SK-N-SH (cell line): ENCODE measurements at regions not wholly inside any gene's neighbourhood (a gene's known extent, or its start where the extent isn't known, plus 50 kb on each side); places are given as distances from the start of the nearest gene placed in this dataset.

Experiments used
- CTCF ChIA-PET: fragments of 300-600, 350-600 bp; formaldehyde crosslinking; extraction: SDS; loops from one replicate; lab custom pipeline; 2021; lab: Yijun Ruan, JAX
- POLR2A ChIA-PET: fragments of 350-600 bp; sonication (Branson Sonifier 250); formaldehyde crosslinking; extraction: SDS; loops from one replicate; lab custom pipeline; 2020; ENCODE audit warnings: antibody characterized with exemption, inconsistent platforms; lab: Yijun Ruan, JAX
- DNase-seq: peaks from one replicate; pipeline ENCODE4 v3.0.0; 2012
- H2AFZ ChIP-seq: fragments of 200-600 bp; sonication (generic); 2 replicates; pipeline ENCODE4 v1.8.1; 2016; ENCODE audit warnings: antibody characterized with exemption, mild to moderate bottlenecking, low read depth
- H3F3A ChIP-seq: fragments of 200-600 bp; sonication (generic); replicated peaks from 2 replicates; pipeline ENCODE3; 2016; ENCODE audit warnings: antibody characterized with exemption, mild to moderate bottlenecking; ENCODE audit not compliant: insufficient read depth
- H3K27ac ChIP-seq, 2 experiments: fragments of 200-500 bp in 1 of 2; fragments of 200-600 bp in 1 of 2; sonication (Bioruptor generic) in 1 of 2; sonication (generic), shearing (Covaris generic) in 1 of 2; 2 replicates each; pipeline versions ENCODE4 v1.5.1 to v1.6.1; 2014 to 2016; ENCODE audit warnings: low read depth in 2 of 2, inconsistent platforms in 1 of 2, low read length in 1 of 2, mild to moderate bottlenecking in 1 of 2, mixed read lengths in 1 of 2
- H3K27me3 ChIP-seq: fragments of 200-600 bp; sonication (generic), shearing (Covaris generic); 2 replicates; pipeline ENCODE4 v1.6.1; 2016; ENCODE audit warnings: mixed run types; ENCODE audit not compliant: insufficient read depth
- H3K36me3 ChIP-seq, 2 experiments: fragments of 200-500 bp in 1 of 2; fragments of 200-600 bp in 1 of 2; sonication (Bioruptor generic) in 1 of 2; sonication (generic) in 1 of 2; replicated peaks in 1 of 2; 2 replicates each; pipeline versions ENCODE3 to v1.5.1; 2014 to 2016; ENCODE audit warnings: low read length in 1 of 2, mild to moderate bottlenecking in 1 of 2; ENCODE audit not compliant: insufficient read depth in 2 of 2, control insufficient read depth in 1 of 2
- H3K4me1 ChIP-seq, 2 experiments: fragments of 200-500 bp in 1 of 2; fragments of 200-600 bp in 1 of 2; sonication (Bioruptor generic) in 1 of 2; sonication (generic), shearing (Covaris generic) in 1 of 2; 2 replicates each; pipeline versions ENCODE4 v1.5.1 to v1.6.1; 2014 to 2016; ENCODE audit warnings: low read depth in 1 of 2, low read length in 1 of 2, mixed run types in 1 of 2; ENCODE audit not compliant: insufficient read depth in 2 of 2, control insufficient read depth in 1 of 2
- H3K4me2 ChIP-seq: fragments of 200-600 bp; sonication (generic), shearing (Covaris generic); 2 replicates; pipeline ENCODE4 v1.6.1; 2017; ENCODE audit warnings: mixed run types
- H3K4me3 ChIP-seq, 2 experiments: fragments of 200-500 bp in 1 of 2; fragments of 200-600 bp in 1 of 2; sonication (Bioruptor generic) in 1 of 2; sonication (generic), shearing (Covaris generic) in 1 of 2; 2 replicates each; pipeline versions ENCODE4 v1.5.1 to v1.8.1; 2014 to 2016; ENCODE audit warnings: low read depth in 2 of 2, inconsistent platforms in 1 of 2, low read length in 1 of 2, mild to moderate bottlenecking in 1 of 2, mixed read lengths in 1 of 2, moderate library complexity in 1 of 2
- H3K79me2 ChIP-seq: fragments of 200-600 bp; sonication (generic); 2 replicates; pipeline ENCODE4 v1.8.1; 2017; ENCODE audit warnings: mild to moderate bottlenecking; ENCODE audit not compliant: insufficient read depth
- H3K9ac ChIP-seq: fragments of 200-600 bp; sonication (generic); 2 replicates; pipeline ENCODE4 v1.6.1; 2017; ENCODE audit warnings: mixed run types
- H3K9me2 ChIP-seq: fragments of 200-600 bp; sonication (generic); 2 replicates; pipeline ENCODE4 v1.6.1; 2017; ENCODE audit warnings: mixed run types
- H3K9me3 ChIP-seq: fragments of 200-600 bp; sonication (generic); 2 replicates; pipeline ENCODE4 v1.6.1; 2017; ENCODE audit warnings: mixed run types, mild to moderate bottlenecking, moderate library complexity
- H4K20me1 ChIP-seq: fragments of 200-600 bp; sonication (generic); 2 replicates; pipeline ENCODE4 v1.6.1; 2017; ENCODE audit warnings: mild to moderate bottlenecking, mixed run types; ENCODE audit not compliant: insufficient read depth
- CHD2 ChIP-seq: fragments of 150-350 bp; IDR thresholded peaks from 2 replicates; pipeline ENCODE4 v1.6.1; 2018; ENCODE audit warnings: low read length; ENCODE audit not compliant: partially characterized antibody
- ELF1 ChIP-seq: IDR thresholded peaks from 2 replicates; pipeline ENCODE4 v1.4.0; 2012
- FOSL2 ChIP-seq: IDR thresholded peaks from 2 replicates; pipeline ENCODE4 v1.4.0; 2012; ENCODE audit warnings: low read depth, mild to moderate bottlenecking, moderate library complexity, borderline replicate concordance
- GABPA ChIP-seq: IDR thresholded peaks from 2 replicates; pipeline ENCODE4 v1.4.0; 2012; ENCODE audit warnings: low read depth, mild to moderate bottlenecking
- NFIC ChIP-seq: IDR thresholded peaks from 2 replicates; pipeline ENCODE4 v1.4.0; 2012; ENCODE audit warnings: borderline replicate concordance
- NRF1 ChIP-seq: IDR thresholded peaks from 2 replicates; pipeline ENCODE4 v1.6.1; 2012; ENCODE audit warnings: low read depth, mild to moderate bottlenecking, low read length
- POLR2AphosphoS5 ChIP-seq: IDR thresholded peaks from 2 replicates; pipeline ENCODE4 v1.6.1; 2012; ENCODE audit warnings: low read depth, low read length
- RAD21 ChIP-seq: IDR thresholded peaks from 2 replicates; pipeline ENCODE4 v1.6.1; 2012; ENCODE audit warnings: mild to moderate bottlenecking, low read length
- RCOR1 ChIP-seq: fragments of 150-350 bp; IDR thresholded peaks from 2 replicates; pipeline ENCODE4 v1.6.1; 2017; ENCODE audit warnings: antibody characterized with exemption, low read length
- RFX5 ChIP-seq: IDR thresholded peaks from 2 replicates; pipeline ENCODE4 v1.6.1; 2012; ENCODE audit warnings: mild to moderate bottlenecking, improper control_type of control experiment, low read length
- RXRA ChIP-seq: IDR thresholded peaks from 2 replicates; pipeline ENCODE4 v1.4.0; 2012; ENCODE audit warnings: low read depth, mild to moderate bottlenecking, borderline replicate concordance
- TAF1 ChIP-seq: IDR thresholded peaks from 2 replicates; pipeline ENCODE4 v1.6.1; 2012; ENCODE audit warnings: low read depth, mild to moderate bottlenecking, low read length, moderate library complexity, borderline replicate concordance
- TCF12 ChIP-seq: IDR thresholded peaks from 2 replicates; pipeline ENCODE4 v1.4.0; 2012
- TEAD4 ChIP-seq: IDR thresholded peaks from 2 replicates; pipeline ENCODE4 v1.4.0; 2012; ENCODE audit warnings: mild to moderate bottlenecking, borderline replicate concordance; ENCODE audit not compliant: insufficient read depth
- YY1 ChIP-seq: IDR thresholded peaks from 2 replicates; pipeline ENCODE4 v1.4.0; 2012; ENCODE audit warnings: low read depth, mild to moderate bottlenecking
- TF ChIP-seq, protein P1 (sequence below): fragments of 150-350 bp; IDR thresholded peaks from 2 replicates; pipeline ENCODE4 v1.6.1; 2016; ENCODE audit warnings: mild to moderate bottlenecking, low read depth, low read length
- TF ChIP-seq, protein P2 (sequence below): IDR thresholded peaks from 2 replicates; pipeline ENCODE4; 2012
- TF ChIP-seq, protein P3 (sequence below): IDR thresholded peaks from 2 replicates; pipeline ENCODE4 v1.6.1; 2012; ENCODE audit warnings: mild to moderate bottlenecking, low read depth, low read length, moderate library complexity
- TF ChIP-seq, protein P4 (sequence below): fragments of 150-350 bp; IDR thresholded peaks from 2 replicates; pipeline ENCODE4 v1.6.1; 2017; ENCODE audit warnings: antibody characterized with exemption, low read length, low read depth, borderline replicate concordance
- TF ChIP-seq, protein P5 (sequence below): fragments of 200-600 bp; sonication (generic); IDR thresholded peaks from 2 replicates; pipeline ENCODE4 v1.6.1; 2017; ENCODE audit warnings: antibody characterized with exemption, mild to moderate bottlenecking, moderate library complexity

DNA sequence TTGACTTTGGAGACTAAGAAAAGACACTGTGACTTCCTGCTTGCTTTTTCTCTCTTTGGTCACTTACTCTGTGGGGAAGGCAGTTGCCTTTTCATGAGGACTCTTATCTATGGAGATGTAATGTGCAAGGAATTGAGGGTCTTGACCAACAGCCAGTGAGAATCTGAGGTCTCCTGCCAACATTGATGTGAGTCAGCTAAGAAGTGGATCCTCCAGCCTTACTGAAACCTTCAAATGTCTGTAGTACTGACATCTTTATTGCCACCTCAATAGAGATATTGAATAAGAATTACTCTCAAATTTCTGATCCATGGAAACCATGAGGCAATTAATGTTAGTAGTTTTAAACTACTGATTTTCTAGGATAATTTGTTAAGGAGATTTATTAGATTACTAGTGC is 598.4 kb downstream of the ADGRL2 start:
- H3K27ac ChIP-seq = no peak overlapping the region
- H2AFZ ChIP-seq = no peak overlapping the region
- H3K4me2 ChIP-seq = no peak overlapping the region
- no peaks in the 10 kb centered on the region for H3K4me1 ChIP-seq
- H3K79me2 ChIP-seq = no peaks in the 10 kb centered on the region
- H3K9me3 ChIP-seq = no peaks in the 10 kb centered on the region
- no peak overlapping the region for H3K9ac ChIP-seq
- H4K20me1 ChIP-seq = no peaks in the 10 kb centered on the region
- no peaks in the 10 kb centered on the region for H3F3A ChIP-seq
- H3K27me3 ChIP-seq = no peaks in the 10 kb centered on the region
- TF ChIP-seq TCF12 (no peak), RXRA (no peak), CHD2 (no peak), FOSL2 (no peak), TEAD4 (no peak), YY1 (no peak), TAF1 (no peak), GABPA (no peak)
- TF ChIP-seq, protein P1, sequence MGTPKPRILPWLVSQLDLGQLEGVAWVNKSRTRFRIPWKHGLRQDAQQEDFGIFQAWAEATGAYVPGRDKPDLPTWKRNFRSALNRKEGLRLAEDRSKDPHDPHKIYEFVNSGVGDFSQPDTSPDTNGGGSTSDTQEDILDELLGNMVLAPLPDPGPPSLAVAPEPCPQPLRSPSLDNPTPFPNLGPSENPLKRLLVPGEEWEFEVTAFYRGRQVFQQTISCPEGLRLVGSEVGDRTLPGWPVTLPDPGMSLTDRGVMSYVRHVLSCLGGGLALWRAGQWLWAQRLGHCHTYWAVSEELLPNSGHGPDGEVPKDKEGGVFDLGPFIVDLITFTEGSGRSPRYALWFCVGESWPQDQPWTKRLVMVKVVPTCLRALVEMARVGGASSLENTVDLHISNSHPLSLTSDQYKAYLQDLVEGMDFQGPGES = no peak
- POLR2A ChIA-PET = no interaction called here
- CTCF ChIA-PET = no interaction called here
- no peaks in the 10 kb centered on the region for H3K36me3 ChIP-seq
- no peak for DNase-seq
- H3K9me2 ChIP-seq = no peaks in the 10 kb centered on the region
- H3K4me3 ChIP-seq = no peak overlapping the region

DNA sequence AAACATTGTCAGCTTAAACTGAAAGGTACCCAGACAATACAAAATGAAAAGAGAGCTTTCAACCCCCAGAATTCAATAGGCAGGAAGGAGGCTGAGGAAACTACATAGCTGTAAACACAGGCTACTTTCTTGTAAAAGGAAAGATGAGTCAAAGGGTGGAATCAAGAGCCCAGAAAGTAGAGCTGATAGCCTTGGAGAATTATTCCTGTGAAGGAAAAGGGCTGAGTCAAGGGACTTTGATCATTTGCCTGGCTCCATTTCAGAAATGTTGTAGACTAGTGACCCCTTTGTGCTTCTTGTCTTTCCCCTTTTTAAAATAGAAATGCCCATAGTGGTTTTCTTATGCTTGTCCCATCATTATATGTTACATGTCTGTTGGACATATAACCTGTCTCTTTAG is 597.6 kb downstream of the ADGRL2 start:
- H3K4me2 ChIP-seq = no peak overlapping the region
- CTCF ChIA-PET = no interaction called here
- TF ChIP-seq RFX5 (no peak), CHD2 (no peak), TEAD4 (no peak), RCOR1 (no peak), NRF1 (no peak), ELF1 (no peak), FOSL2 (no peak), RAD21 (no peak), RXRA (no peak), NFIC (no peak), POLR2AphosphoS5 (no peak)
- TF ChIP-seq, protein P2, sequence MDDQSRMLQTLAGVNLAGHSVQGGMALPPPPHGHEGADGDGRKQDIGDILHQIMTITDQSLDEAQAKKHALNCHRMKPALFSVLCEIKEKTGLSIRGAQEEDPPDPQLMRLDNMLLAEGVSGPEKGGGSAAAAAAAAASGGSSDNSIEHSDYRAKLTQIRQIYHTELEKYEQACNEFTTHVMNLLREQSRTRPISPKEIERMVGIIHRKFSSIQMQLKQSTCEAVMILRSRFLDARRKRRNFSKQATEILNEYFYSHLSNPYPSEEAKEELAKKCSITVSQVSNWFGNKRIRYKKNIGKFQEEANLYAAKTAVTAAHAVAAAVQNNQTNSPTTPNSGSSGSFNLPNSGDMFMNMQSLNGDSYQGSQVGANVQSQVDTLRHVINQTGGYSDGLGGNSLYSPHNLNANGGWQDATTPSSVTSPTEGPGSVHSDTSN = no peak
- TF ChIP-seq, protein P3, sequence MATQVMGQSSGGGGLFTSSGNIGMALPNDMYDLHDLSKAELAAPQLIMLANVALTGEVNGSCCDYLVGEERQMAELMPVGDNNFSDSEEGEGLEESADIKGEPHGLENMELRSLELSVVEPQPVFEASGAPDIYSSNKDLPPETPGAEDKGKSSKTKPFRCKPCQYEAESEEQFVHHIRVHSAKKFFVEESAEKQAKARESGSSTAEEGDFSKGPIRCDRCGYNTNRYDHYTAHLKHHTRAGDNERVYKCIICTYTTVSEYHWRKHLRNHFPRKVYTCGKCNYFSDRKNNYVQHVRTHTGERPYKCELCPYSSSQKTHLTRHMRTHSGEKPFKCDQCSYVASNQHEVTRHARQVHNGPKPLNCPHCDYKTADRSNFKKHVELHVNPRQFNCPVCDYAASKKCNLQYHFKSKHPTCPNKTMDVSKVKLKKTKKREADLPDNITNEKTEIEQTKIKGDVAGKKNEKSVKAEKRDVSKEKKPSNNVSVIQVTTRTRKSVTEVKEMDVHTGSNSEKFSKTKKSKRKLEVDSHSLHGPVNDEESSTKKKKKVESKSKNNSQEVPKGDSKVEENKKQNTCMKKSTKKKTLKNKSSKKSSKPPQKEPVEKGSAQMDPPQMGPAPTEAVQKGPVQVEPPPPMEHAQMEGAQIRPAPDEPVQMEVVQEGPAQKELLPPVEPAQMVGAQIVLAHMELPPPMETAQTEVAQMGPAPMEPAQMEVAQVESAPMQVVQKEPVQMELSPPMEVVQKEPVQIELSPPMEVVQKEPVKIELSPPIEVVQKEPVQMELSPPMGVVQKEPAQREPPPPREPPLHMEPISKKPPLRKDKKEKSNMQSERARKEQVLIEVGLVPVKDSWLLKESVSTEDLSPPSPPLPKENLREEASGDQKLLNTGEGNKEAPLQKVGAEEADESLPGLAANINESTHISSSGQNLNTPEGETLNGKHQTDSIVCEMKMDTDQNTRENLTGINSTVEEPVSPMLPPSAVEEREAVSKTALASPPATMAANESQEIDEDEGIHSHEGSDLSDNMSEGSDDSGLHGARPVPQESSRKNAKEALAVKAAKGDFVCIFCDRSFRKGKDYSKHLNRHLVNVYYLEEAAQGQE = no peak
- TF ChIP-seq, protein P4, sequence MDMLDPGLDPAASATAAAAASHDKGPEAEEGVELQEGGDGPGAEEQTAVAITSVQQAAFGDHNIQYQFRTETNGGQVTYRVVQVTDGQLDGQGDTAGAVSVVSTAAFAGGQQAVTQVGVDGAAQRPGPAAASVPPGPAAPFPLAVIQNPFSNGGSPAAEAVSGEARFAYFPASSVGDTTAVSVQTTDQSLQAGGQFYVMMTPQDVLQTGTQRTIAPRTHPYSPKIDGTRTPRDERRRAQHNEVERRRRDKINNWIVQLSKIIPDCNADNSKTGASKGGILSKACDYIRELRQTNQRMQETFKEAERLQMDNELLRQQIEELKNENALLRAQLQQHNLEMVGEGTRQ = no peak
- TF ChIP-seq, protein P1 = no peak
- TF ChIP-seq, protein P5, sequence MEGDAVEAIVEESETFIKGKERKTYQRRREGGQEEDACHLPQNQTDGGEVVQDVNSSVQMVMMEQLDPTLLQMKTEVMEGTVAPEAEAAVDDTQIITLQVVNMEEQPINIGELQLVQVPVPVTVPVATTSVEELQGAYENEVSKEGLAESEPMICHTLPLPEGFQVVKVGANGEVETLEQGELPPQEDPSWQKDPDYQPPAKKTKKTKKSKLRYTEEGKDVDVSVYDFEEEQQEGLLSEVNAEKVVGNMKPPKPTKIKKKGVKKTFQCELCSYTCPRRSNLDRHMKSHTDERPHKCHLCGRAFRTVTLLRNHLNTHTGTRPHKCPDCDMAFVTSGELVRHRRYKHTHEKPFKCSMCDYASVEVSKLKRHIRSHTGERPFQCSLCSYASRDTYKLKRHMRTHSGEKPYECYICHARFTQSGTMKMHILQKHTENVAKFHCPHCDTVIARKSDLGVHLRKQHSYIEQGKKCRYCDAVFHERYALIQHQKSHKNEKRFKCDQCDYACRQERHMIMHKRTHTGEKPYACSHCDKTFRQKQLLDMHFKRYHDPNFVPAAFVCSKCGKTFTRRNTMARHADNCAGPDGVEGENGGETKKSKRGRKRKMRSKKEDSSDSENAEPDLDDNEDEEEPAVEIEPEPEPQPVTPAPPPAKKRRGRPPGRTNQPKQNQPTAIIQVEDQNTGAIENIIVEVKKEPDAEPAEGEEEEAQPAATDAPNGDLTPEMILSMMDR = no peak

More for the DNA sequence above, 597.6 kb downstream of the ADGRL2 start:
- no peaks in the 10 kb centered on the region for H3K79me2 ChIP-seq
- H4K20me1 ChIP-seq = no peaks in the 10 kb centered on the region
- POLR2A ChIA-PET = no interaction called here
- no peaks in the 10 kb centered on the region for H3K27me3 ChIP-seq
- no peak overlapping the region for H3K4me3 ChIP-seq
- DNase-seq = no peak
- H3K9me3 ChIP-seq = no peaks in the 10 kb centered on the region
- H3K9me2 ChIP-seq = no peaks in the 10 kb centered on the region
- no peaks in the 10 kb centered on the region for H3K36me3 ChIP-seq
- H3F3A ChIP-seq = no peaks in the 10 kb centered on the region
- no peak overlapping the region for H2AFZ ChIP-seq
- no peak overlapping the region for H3K9ac ChIP-seq
- H3K27ac ChIP-seq = no peak overlapping the region
- no peaks in the 10 kb centered on the region for H3K4me1 ChIP-seq
